ENCODE measurements at regions not wholly inside any gene's neighbourhood (a gene's known extent, or its start where the extent isn't known, plus 50 kb on each side); places are given as distances from the start of the nearest gene placed in this dataset.

DNA sequence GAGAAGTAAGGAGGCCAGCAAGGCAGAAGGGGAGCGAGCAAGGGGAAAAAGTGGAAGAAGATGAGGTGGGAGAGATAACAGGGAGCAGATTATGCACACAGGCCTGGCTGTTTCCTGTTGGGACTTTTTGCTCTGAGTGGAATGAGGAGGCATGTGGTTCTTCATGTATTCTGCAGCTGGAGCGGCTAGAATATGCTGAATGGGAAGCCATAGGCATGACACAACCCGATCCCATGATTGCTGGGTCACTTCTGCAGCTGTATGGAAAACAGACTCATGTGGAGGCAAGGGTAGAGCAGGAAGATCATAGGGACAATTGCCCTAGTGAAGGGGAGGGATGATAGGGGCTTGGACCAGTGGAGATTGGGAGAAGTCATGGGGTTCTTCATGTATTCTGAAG is 206.0 kb upstream of the SUCLG2 start:
- DNase-seq (ENCODE audit: low spot score) = no peak

GRCh38 chr3:67858492-67858891 is 204.1 kb upstream of the SUCLG2 start:
- no peak for DNase-seq (ENCODE audit: low spot score)
- intact Hi-C loops (cut with DNase I) = no loop called here

More for the DNA sequence above, 206.0 kb upstream of the SUCLG2 start:
- intact Hi-C loops (cut with DNase I) = no loop called here

- intact Hi-C loops (cut with DNase I) = no loop called here
- DNase-seq (ENCODE audit: low spot score) = no peak
Measured at GRCh38 chr3:67856718-67857117, 202.3 kb upstream of the SUCLG2 start.

GRCh38 chr3:67854663-67855062 is 200.3 kb upstream of the SUCLG2 start:
- intact Hi-C loops (cut with DNase I) = no loop called here
- no peak for DNase-seq (ENCODE audit: low spot score)

DNA sequence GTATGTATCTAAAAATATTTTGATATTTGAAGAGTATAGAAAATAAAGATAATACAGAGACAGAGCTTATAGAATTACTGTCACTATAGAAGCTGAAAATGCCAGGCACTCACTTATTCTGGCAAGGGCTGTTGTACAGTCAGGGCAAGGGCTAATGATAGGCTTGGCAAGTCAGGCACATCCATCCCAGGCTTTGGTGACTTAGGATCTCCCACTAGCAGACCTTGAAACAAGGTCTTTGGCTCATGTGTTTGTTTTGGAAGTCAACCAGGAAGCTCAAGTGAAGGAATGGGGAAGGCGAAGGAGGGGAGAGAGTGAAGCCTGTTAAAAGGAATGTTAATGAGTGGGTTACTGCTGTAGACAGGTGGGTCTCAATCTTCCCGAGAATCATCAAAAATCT is 199.1 kb upstream of the SUCLG2 start:
- DNase-seq (ENCODE audit: low spot score) = no peak
- intact Hi-C loops (cut with DNase I) = no loop called here

DNA sequence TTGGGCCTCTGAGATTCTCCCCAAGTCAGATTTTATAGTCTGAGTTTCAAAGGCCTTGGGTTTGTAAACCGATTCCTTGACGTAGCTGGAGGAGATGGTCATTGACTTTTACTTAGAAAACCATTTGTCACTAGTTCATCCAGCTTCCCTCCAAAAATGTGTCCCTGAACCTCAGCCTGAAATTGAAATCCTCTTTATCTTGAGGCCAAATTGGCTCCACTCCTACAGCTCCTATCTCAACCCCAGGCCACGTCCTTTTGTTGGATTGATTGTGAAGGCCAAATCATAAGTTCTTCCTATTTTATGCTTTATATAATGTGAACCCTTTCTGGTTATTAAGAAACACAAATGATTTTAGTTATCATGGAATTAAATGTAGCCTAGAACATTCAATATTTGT is 193.9 kb upstream of the SUCLG2 start:
- no peak for DNase-seq (ENCODE audit: low spot score)
- intact Hi-C loops (cut with DNase I) = no loop called here

DNA sequence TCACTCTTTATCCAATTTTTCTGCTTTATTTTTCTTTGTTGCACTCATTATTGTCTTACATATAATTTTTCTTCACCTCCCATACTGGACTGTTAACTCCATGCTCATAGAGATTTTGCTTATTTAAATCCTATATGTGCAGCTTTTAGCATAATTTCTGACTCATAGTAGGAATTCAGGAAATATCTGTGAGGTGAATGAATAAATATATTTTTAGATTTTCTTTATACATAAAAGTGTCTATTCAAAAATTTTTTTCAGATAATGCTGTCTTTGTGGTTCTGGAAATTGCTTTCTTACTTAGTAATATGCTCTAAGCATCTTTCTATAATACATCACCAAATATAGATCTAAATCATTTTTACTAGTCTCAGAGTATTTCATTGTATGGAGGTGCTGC is 191.8 kb upstream of the SUCLG2 start:
- intact Hi-C loops (cut with DNase I) = no loop called here
- no peak for DNase-seq (ENCODE audit: low spot score)

- intact Hi-C loops (cut with DNase I) = no loop called here
- DNase-seq (ENCODE audit: low spot score) = no peak
Measured at GRCh38 chr3:67832817-67833216, 178.4 kb upstream of the SUCLG2 start.

GRCh38 chr3:67831262-67831661 is 176.8 kb upstream of the SUCLG2 start:
- DNase-seq (ENCODE audit: low spot score) = no peak
- intact Hi-C loops (cut with DNase I) = no loop called here

GRCh38 chr3:67828486-67829010 is 174.1 kb upstream of the SUCLG2 start:
- intact Hi-C loops (cut with DNase I) = no loop called here
- no peak for DNase-seq (ENCODE audit: low spot score)

DNA sequence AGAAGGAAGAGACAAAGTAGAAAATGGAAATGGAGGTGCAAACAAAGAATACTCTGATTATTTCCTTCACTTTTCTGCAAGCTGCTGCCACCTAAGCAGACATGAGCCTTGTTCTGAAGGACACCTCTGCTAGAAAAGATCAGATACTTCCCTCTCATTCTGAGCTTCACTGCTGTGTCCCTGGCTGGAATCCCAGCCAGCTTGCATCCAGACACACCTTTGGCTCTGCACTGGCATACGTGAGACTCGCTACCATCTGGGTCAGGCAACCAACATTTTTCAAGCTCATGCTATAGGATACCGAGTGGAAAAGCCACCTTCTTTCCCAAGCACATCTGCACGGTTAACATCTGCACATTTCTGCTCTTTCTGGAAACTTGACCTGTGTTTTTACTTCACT is 166.7 kb upstream of the SUCLG2 start:
- no peak for DNase-seq (ENCODE audit: low spot score)
- intact Hi-C loops (cut with DNase I) = no loop called here

- intact Hi-C loops (cut with DNase I) = loop anchor here (10.0 kb wide), 1 partner anchor 1055 kb away; no protein-coding TSS in a partner anchor
- no peak for DNase-seq (ENCODE audit: low spot score)
Measured at GRCh38 chr3:67819447-67819846, 165.0 kb upstream of the SUCLG2 start.

DNA sequence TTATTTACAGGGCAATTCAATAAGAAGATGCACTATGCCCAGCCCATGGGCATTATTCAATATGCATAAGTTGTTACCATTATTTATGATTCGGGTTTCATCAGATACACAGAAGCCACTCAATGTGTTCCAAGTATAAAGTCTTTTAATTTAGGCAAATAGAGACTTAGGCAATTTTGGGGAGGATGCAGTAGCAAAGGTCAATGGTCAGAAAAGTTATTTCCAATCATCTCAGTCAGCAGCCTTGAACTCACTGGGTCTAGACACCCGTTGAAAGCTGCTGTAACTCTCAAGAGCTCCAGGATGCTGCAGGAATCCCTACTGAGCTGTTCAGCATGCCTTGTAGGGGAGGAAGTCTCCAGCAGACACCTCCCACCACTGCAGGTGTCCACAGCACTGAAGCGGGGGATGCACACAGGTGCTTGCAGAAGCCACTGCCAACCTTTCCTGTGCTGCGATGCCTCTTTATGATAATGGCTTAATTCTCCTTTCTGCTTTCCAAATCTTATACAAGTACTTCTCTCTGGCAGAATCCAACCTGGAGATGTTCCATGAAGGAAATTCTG is 155.0 kb upstream of the SUCLG2 start:
- intact Hi-C loops (cut with DNase I) = no loop called here
- no peak for DNase-seq (ENCODE audit: low spot score)

GRCh38 chr3:67808906-67809305 is 154.5 kb upstream of the SUCLG2 start:
- DNase-seq (ENCODE audit: low spot score) = no peak
- intact Hi-C loops (cut with DNase I) = no loop called here

- intact Hi-C loops (cut with DNase I) = no loop called here
- no peak for DNase-seq (ENCODE audit: low spot score)
Measured at GRCh38 chr3:67804578-67804977, 150.2 kb upstream of the SUCLG2 start.

DNA sequence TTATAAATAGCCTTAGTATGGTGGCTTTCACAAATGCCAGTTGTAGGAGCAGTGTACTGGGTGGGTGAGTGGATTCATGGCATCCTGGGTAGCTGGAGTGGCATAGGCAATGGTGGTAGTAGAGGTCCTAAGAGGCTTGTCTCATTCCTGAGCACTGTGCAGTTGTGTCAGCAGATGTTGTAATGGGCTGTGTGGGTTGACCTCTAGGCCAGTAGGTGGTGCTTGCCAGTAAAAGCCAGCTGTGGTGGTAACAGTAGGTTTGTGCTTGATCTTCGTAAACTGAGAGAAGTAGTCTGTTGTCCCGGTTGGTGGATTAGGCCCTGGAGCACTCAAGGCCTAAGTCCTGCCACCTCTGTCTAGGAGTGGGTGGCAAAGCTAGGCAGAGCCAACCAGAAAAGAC is 149.7 kb upstream of the SUCLG2 start:
- DNase-seq (ENCODE audit: low spot score) = no peak
- intact Hi-C loops (cut with DNase I) = no loop called here

DNA sequence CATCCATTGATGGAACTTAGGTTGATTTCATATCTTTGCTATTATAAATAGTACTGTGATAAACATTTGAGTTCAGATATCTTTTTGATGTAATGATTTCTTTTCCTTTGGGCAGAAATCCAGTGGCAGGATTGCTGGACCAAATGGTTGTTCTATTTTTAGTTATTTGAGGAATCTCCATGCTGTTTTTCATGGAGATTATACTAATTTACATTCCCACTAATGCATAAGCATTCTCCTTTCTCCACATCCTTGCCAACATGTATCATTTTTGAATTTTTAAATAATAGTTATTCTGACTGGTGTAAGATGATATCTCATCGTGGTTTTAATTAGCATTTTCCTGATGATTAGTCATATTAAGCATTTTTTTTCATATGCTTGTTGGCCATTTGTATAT is 144.0 kb upstream of the SUCLG2 start:
- intact Hi-C loops (cut with DNase I) = no loop called here
- no peak for DNase-seq (ENCODE audit: low spot score)

GRCh38 chr3:67791620-67792019 is 137.2 kb upstream of the SUCLG2 start:
- intact Hi-C loops (cut with DNase I) = no loop called here
- DNase-seq (ENCODE audit: low spot score) = no peak

DNA sequence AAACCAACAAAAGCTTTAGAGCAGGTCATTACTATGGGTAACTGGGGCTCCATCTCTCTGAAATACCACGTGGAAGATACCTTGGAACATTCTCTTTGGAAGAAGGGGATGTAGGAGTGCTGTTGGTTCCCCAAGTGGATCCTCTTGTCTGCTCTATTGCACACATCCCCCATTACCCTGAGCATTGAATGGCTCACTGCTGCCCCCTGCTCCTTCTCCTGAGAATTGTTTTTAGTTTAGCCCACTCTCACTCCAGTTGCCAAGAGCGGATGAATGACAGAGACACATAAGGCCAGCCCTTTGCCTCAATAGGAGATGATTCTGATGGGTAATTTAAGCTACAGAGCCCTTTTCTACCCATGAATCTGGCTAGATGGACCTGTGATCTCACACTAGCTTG is 135.6 kb upstream of the SUCLG2 start:
- no peak for DNase-seq (ENCODE audit: low spot score)
- intact Hi-C loops (cut with DNase I) = no loop called here

- intact Hi-C loops (cut with DNase I) = no loop called here
- no peak for DNase-seq (ENCODE audit: low spot score)
Measured at GRCh38 chr3:67788396-67788795, 134.0 kb upstream of the SUCLG2 start.

DNA sequence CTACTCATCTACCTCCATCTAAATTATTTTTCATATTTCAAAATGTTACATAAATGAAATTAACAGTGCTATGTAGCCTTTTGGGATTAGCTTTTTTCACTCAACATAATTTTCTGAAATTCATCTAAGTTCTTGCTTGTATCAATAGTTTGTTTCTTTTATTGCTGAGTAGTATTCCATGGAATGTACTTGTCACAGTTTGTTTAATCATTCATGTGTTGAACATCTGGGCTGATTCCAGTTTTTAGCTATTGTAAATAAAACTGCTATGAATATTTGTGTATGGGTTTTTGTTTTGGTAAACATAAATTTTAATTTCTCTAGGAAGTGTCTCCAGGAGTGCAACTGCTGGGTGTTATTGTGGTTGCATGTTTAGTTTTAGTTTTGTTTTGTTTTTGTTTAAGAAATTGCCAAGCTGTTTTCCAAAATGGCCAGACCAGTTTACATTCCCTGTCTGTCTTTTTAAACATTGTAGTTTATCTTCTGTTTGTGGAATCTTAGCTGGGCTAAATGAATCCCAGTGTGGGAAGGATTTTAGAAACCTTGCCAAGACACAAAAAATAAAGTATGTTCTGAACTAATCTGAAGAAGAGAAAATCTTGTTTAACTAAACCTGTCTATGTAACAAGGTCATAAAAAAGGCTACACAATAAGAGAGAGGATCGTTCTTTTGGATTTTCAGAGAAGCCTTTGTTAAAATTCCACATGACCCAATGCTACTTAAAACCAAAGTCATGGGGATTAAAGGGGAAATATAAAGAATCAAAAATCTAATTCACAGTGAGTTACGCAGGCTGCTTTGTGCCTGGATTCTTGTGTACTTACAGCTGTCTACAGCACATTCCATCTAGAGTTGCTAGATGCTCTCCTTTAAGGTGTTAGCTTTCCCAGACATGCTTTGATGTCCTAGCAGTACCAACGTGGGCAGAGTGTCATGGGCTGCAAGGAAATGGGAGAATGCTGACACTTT is 129.2 kb upstream of the SUCLG2 start:
- DNase-seq (ENCODE audit: low spot score) = no peak
- intact Hi-C loops (cut with DNase I) = no loop called here
